Sigmoid colon (tissue), 6 donors: ENCODE measurements at regions not wholly inside any gene's neighbourhood (a gene's known extent, or its start where the extent isn't known, plus 50 kb on each side); places are given as distances from the start of the nearest gene placed in this dataset.
A peak's percentile ranks its signal among the peaks of the same experiment; 100 is the strongest.

ENCODE experiments used
- DNase-seq: peaks from one replicate; pipeline ENCODE4 v3.0.0-alpha.2; 2019
- H3K27ac ChIP-seq, 4 donors: fragments of 200-600 bp; sonication (generic); one replicate each; pipeline ENCODE4 v1.5.1; 2016 to 2019; ENCODE audit warnings: mild to moderate bottlenecking in 1 of 4
- H3K27me3 ChIP-seq, 3 donors: fragments of 200-600 bp; sonication (generic); one replicate each; pipeline ENCODE4 v1.5.1; 2019; ENCODE audit warnings: mild to moderate bottlenecking in 1 of 3
- H3K36me3 ChIP-seq, 4 donors: fragments of 200-600 bp; sonication (generic); one replicate each; pipeline ENCODE4 v1.5.1; 2016 to 2019
- H3K4me1 ChIP-seq, 4 donors: fragments of 200-600 bp; sonication (generic); one replicate each; pipeline ENCODE4 v1.5.1; 2017 to 2019
- H3K4me3 ChIP-seq, 4 donors: fragments of 200-600 bp; sonication (generic); one replicate each; pipeline ENCODE4 v1.5.1; 2017 to 2019; ENCODE audit warnings: mild to moderate bottlenecking in 2 of 4, moderate library complexity in 1 of 4
- H3K9me3 ChIP-seq, 4 donors: fragments of 200-600 bp in 3 of 4; sonication (generic) in 3 of 4; one replicate each; pipeline versions ENCODE4 v1.5.1 to v1.6.1; 2013 to 2019
- EP300 ChIP-seq, 4 donors: sonication (generic); formaldehyde crosslinking; IDR thresholded peaks; one replicate each; pipeline ENCODE4 v1.6.1; 2017; ENCODE audit warnings: antibody characterized with exemption in 4 of 4
- POLR2A ChIP-seq, 2 donors: fragments of 450-650 bp; IDR thresholded peaks; one replicate each; pipeline ENCODE4 v1.6.1; 2016; ENCODE audit warnings: antibody characterized with exemption in 2 of 2, mild to moderate bottlenecking in 2 of 2, moderate library complexity in 2 of 2
- POLR2AphosphoS5 ChIP-seq, 4 donors: sonication (generic); formaldehyde crosslinking; IDR thresholded peaks; one replicate each; pipeline ENCODE4 v1.6.1; 2017; ENCODE audit warnings: antibody characterized with exemption in 4 of 4
- WGBS, 2 donors: extraction: QIAGEN DNeasy Blood & Tissue Kit; methylation state at CpG; one replicate each; pipeline ENCODE4 v1.1.7; 2013; 5-methylcytosine and 5-hydroxymethylcytosine counted together
- intact Hi-C: fragments of 100-400 bp; cut with DNase I; formaldehyde crosslinking; loops from one replicate; pipeline ENCODE4 v1.15.1; 2023
- small RNA-seq, 3 donors: library from RNA; depleted of rRNA; stranded (forward); fragments of <200 nt; gene quantifications; one replicate each; pipeline ENCODE3, GENCODE V24; 2016
- TF ChIP-seq, protein P1 (sequence below), 4 experiments: fragments of 450-650 bp in 3 of 4; fragments of 200-600 bp in 1 of 4; IDR thresholded peaks; one replicate each; pipeline ENCODE4 v1.5.1; 2016 to 2019; ENCODE audit warnings: antibody characterized with exemption in 4 of 4, mild to moderate bottlenecking in 3 of 4, moderate library complexity in 2 of 4
- donor health status: healthy with polysubstance abuse.
- donor health status: healthy.

DNA sequence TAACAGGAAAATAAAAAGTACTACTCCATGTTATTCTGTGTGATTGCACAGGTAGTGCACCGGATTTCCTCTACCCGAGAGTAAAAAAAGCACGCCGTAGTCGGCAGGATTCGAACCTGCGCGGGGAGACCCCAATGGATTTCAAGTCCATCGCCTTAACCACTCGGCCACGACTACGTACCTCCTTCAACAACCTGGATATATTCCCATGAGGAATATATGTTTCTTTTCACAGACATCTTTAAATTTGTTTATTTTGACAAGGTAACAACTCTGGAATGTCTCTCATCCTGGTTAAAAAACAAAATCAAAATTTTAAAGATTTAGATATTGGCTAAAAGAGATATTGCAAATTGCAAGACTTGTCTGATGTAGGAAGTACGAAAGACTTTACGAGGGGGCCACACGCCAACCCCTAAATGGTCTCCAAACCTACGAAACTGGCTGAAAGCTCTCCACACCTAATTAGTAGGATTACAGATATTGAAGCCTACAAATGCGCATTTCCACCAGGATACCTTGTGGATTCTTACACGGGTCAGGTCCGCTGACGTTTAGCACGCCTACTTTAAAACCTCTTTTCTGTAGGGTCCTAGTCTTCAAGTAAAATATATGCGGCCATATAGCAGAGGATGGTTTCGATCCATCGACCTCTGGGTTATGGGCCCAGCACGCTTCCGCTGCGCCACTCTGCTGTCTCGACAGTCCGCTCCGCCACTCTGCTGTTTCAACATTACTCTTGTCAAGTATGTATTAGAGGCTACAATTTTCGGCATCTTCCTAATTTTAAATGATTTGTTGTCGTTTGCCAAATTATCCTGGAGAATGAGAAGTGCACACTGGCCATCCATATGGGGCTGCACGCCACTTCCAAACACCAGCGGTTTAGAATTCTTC lies 52.2 kb upstream of the BTN3A2 start:
- peaks cover 0 to 5% (median 0%) of the 10 kb centered on the region in 3 donors for H3K27me3 ChIP-seq
- WGBS, 2 donors: 1% methylated on average over 34 of the region's 34 CpGs
- H3K4me1 ChIP-seq: peaks cover 0 to 11% (median 5%) of the 10 kb centered on the region in 4 donors
- no peaks in the 10 kb centered on the region for H3K9me3 ChIP-seq
- no peaks in the 10 kb centered on the region for H3K36me3 ChIP-seq
- intact Hi-C loops: loop anchor here (2.0 to 5.0 kb wide), 2 partner anchors 26 to 240 kb away; no protein-coding TSS in a partner anchor
- peak overlapping the region; percentile 10 to 51 (median 44) for H3K4me3 ChIP-seq
- peak; percentile 89 for DNase-seq
- H3K27ac ChIP-seq: peak overlapping the region; percentile 47 to 60 (median 56)
- TF ChIP-seq POLR2A (IDR thresholded peaks at IDR 0.05) (no peak), POLR2AphosphoS5 (IDR thresholded peaks at IDR 0.05) (no peak), EP300 (IDR thresholded peaks at IDR 0.05) (no peak)
- TF ChIP-seq, protein P1, sequence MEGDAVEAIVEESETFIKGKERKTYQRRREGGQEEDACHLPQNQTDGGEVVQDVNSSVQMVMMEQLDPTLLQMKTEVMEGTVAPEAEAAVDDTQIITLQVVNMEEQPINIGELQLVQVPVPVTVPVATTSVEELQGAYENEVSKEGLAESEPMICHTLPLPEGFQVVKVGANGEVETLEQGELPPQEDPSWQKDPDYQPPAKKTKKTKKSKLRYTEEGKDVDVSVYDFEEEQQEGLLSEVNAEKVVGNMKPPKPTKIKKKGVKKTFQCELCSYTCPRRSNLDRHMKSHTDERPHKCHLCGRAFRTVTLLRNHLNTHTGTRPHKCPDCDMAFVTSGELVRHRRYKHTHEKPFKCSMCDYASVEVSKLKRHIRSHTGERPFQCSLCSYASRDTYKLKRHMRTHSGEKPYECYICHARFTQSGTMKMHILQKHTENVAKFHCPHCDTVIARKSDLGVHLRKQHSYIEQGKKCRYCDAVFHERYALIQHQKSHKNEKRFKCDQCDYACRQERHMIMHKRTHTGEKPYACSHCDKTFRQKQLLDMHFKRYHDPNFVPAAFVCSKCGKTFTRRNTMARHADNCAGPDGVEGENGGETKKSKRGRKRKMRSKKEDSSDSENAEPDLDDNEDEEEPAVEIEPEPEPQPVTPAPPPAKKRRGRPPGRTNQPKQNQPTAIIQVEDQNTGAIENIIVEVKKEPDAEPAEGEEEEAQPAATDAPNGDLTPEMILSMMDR (IDR thresholded peaks at IDR 0.05): no peak

Small RNA genes in the stretch of these regions (small RNA-seq; reads per million reads assigned to genes)
- 0 reads per million in 3 donors for gene AL031777.2
- gene HIST1H2AD: 0 to 0.78 (median 0) reads per million in 3 donors
- 0 reads per million in 3 donors for gene HIST1H2APS3
- gene HIST1H4G: 0 reads per million in 3 donors
- gene LARP1P1: 0 reads per million in 3 donors
